Islet of Langerhans (tissue), 1 donor: ENCODE measurements at regions not wholly inside any gene's neighbourhood (a gene's known extent, or its start where the extent isn't known, plus 50 kb on each side); places are given as distances from the start of the nearest gene placed in this dataset.
"Not testable (repeated sequence)": the region's sequence is repeated elsewhere in the genome, so short reads cannot be mapped to it uniquely, and the experiment has no call there.

ENCODE experiments used
- FAIRE-seq: peaks from one replicate; lab custom pipeline; 2011; peaks lifted over from hg19 to GRCh38; lab: Jason Lieb, UNC

- no peak for FAIRE-seq
These were observed 512.1 kb upstream of the CNTN3 start for GRCh38 chr3:75126556-75126955.

GRCh38 chr3:75129101-75129500, 514.6 kb upstream of the CNTN3 start:
- no peak for FAIRE-seq

GRCh38 chr3:75136100-75136897, 521.8 kb upstream of the CNTN3 start:
- no peak for FAIRE-seq

- FAIRE-seq, result no peak
These were observed 523.9 kb upstream of the CNTN3 start for GRCh38 chr3:75138345-75138744.

- FAIRE-seq, result no peak
These were observed 523.1 kb upstream of the FRG2C start for GRCh38 chr3:75140904-75141615.

- no peak for FAIRE-seq
These were observed 519.7 kb upstream of the FRG2C start for GRCh38 chr3:75144406-75144805.

GRCh38 chr3:75171630-75172230, 492.4 kb upstream of the FRG2C start:
- FAIRE-seq, result peak; percentile 95

GRCh38 chr3:75176937-75177336, 487.2 kb upstream of the FRG2C start:
- FAIRE-seq, result no peak

- FAIRE-seq, result no peak
These were observed 483.7 kb upstream of the FRG2C start for GRCh38 chr3:75180235-75180944.

GRCh38 chr3:75180945-75181298, 483.2 kb upstream of the FRG2C start:
- no peak for FAIRE-seq

GRCh38 chr3:75188962-75189361, 475.2 kb upstream of the FRG2C start:
- FAIRE-seq, result no peak

GRCh38 chr3:75192146-75192616, 471.9 kb upstream of the FRG2C start:
- no peak for FAIRE-seq

GRCh38 chr3:75193797-75194196, 470.3 kb upstream of the FRG2C start:
- no peak for FAIRE-seq

GRCh38 chr3:75214332-75214731, 449.8 kb upstream of the FRG2C start:
- not testable (repeated sequence) for FAIRE-seq

- FAIRE-seq, result no peak
These were observed 445.6 kb upstream of the FRG2C start for GRCh38 chr3:75218577-75218976.

- FAIRE-seq, result no peak
These were observed 443.2 kb upstream of the FRG2C start for GRCh38 chr3:75220932-75221331.

- no peak for FAIRE-seq
These were observed 439.7 kb upstream of the FRG2C start for GRCh38 chr3:75224412-75224811.

GRCh38 chr3:75232216-75232615, 431.9 kb upstream of the FRG2C start:
- no peak for FAIRE-seq

GRCh38 chr3:75235631-75236030, 428.5 kb upstream of the FRG2C start:
- no peak for FAIRE-seq

- no peak for FAIRE-seq
These were observed 427.1 kb upstream of the FRG2C start for GRCh38 chr3:75237053-75237452.

- no peak for FAIRE-seq
These were observed 426.7 kb upstream of the FRG2C start for GRCh38 chr3:75237477-75237876.

- FAIRE-seq, result not testable (repeated sequence)
These were observed 422.7 kb upstream of the FRG2C start for GRCh38 chr3:75241226-75241962.
